Loucy (cell line): ENCODE measurements at regions not wholly inside any gene's neighbourhood (a gene's known extent, or its start where the extent isn't known, plus 50 kb on each side); places are given as distances from the start of the nearest gene placed in this dataset.

ENCODE experiments used
- CTCF ChIP-seq: fragments of 200-600 bp; sonication (generic); conservative IDR thresholded peaks from 2 replicates; pipeline ENCODE4 v1.5.1; 2014; ENCODE audit warnings: mild to moderate bottlenecking, antibody characterized with exemption, low read length
- EZH2phosphoT487 ChIP-seq: fragments of 200-600 bp; IDR thresholded peaks from 2 replicates; pipeline ENCODE4 v1.6.1; 2018; ENCODE audit warnings: antibody characterized with exemption, mild to moderate bottlenecking, moderate library complexity, borderline replicate concordance

DNA sequence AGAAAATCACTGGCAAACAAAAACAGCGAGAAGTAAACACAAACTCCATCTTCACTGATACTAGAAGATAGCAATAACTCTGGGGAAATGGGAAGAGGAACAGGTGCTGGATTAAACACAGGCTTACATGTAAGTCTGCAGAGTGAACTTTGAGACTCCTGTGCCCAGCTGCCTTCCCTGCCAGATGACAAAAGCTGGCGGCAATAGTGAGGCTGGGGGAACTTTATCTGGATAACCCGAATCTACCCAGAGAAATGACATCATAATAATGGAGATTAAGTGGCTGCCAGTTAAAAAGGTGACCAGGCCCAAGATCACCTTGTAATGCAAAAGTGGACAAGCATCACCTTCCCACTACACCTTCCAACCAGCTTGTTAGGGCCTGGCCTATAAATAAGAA, 184.5 kb downstream of the CHRM3 start:
- no peak for TF ChIP-seq CTCF
- TF ChIP-seq EZH2phosphoT487: no peak
